T-cell (primary cell): ENCODE measurements at regions not wholly inside any gene's neighbourhood (a gene's known extent, or its start where the extent isn't known, plus 50 kb on each side); places are given as distances from the start of the nearest gene placed in this dataset.

Experiments used
- ATAC-seq, 4 experiments: fragments of 200-7000 bp in 3 of 4; fragments of 150-1000 bp in 1 of 4; cut with Tn5 transposase; replicated peaks in 1 of 4; 1 replicate in 3 of 4; 2 replicates in 1 of 4; pipeline ENCODE4 v1.10.0; 2021; ENCODE audit warnings: moderate library complexity in 3 of 4, mild to moderate bottlenecking in 2 of 4, moderate number of reproducible peaks in 1 of 4
- CTCF ChIA-PET, 2 donors: fragments of 300-600 bp; sonication (Branson Sonifier 250); formaldehyde crosslinking; loops; one replicate each; lab custom pipeline; 2022; ENCODE audit warnings: antibody characterized with exemption in 2 of 2; lab: Charles Lee
- POLR2A ChIA-PET, 2 donors: fragments of 300-600 bp; sonication (Branson Sonifier 250); formaldehyde crosslinking; loops; one replicate each; lab custom pipeline; 2022; ENCODE audit warnings: antibody characterized with exemption in 2 of 2; lab: Charles Lee
- DNase-seq, 35 experiments: peaks; one replicate each; pipeline versions ENCODE4 v3.0.0 to v3.0.0-alpha.2; 2013 to 2023
- H3K27ac ChIP-seq: one replicate; pipeline ENCODE4 v1.5.1; 2013; ENCODE audit warnings: low read length
- H3K27me3 ChIP-seq, 2 experiments: replicated peaks in 1 of 2; 1 replicate in 1 of 2; 2 replicates in 1 of 2; pipeline versions ENCODE4 v1.6.1 to v1.7.0; 2013; ENCODE audit warnings: low read length in 1 of 2, mixed read lengths in 1 of 2; ENCODE audit not compliant: control insufficient read depth in 2 of 2, insufficient read depth in 2 of 2; ENCODE audit errors: extremely low read depth in 1 of 2
- H3K36me3 ChIP-seq, 2 donors: 1 replicate in 1 of 2; 2 replicates in 1 of 2; pipeline versions ENCODE4 v1.6.1 to v1.7.0; 2013; ENCODE audit warnings: low read length in 1 of 2; ENCODE audit not compliant: control insufficient read depth in 2 of 2, insufficient read depth in 1 of 2; ENCODE audit errors: extremely low read depth in 1 of 2
- H3K4me1 ChIP-seq, 2 experiments: 1 replicate in 1 of 2; 2 replicates in 1 of 2; pipeline versions ENCODE4 v1.6.1 to v1.7.0; 2013; ENCODE audit warnings: low read length in 2 of 2, mixed read lengths in 1 of 2; ENCODE audit not compliant: insufficient read depth in 2 of 2, control insufficient read depth in 1 of 2; ENCODE audit errors: extremely low read depth in 1 of 2
- H3K4me3 ChIP-seq, 2 donors: 1 replicate in 1 of 2; 2 replicates in 1 of 2; pipeline versions ENCODE4 v1.5.1 to v1.7.0; 2013; ENCODE audit warnings: mild to moderate bottlenecking in 2 of 2, low read length in 1 of 2, moderate library complexity in 1 of 2; ENCODE audit not compliant: control insufficient read depth in 1 of 2; ENCODE audit errors: extremely low read depth in 1 of 2
- H3K9me3 ChIP-seq: 2 replicates; pipeline ENCODE4 v1.7.0; 2013
- H3K27ac Mint-ChIP-seq, 2 donors: one replicate each; pipeline ENCODE4 v1.8.0; 2020 to 2021; ENCODE audit warnings: mild to moderate bottlenecking in 2 of 2, mixed read lengths in 2 of 2
- H3K27me3 Mint-ChIP-seq, 2 donors: one replicate each; pipeline ENCODE4 v1.8.0; 2021 to 2022; ENCODE audit warnings: mixed read lengths in 2 of 2
- H3K36me3 Mint-ChIP-seq: one replicate; pipeline ENCODE4 v1.8.0; 2021; ENCODE audit warnings: mixed read lengths
- H3K4me1 Mint-ChIP-seq, 3 donors: one replicate each; pipeline ENCODE4 v1.8.0; 2020 to 2022; ENCODE audit warnings: mixed read lengths in 3 of 3, mild to moderate bottlenecking in 1 of 3
- H3K4me3 Mint-ChIP-seq, 3 donors: one replicate each; pipeline ENCODE4 v1.8.0; 2020 to 2022; ENCODE audit warnings: mild to moderate bottlenecking in 3 of 3, mixed read lengths in 3 of 3, moderate library complexity in 3 of 3
- H3K9me3 Mint-ChIP-seq, 3 donors: one replicate each; pipeline ENCODE4 v1.8.0; 2020 to 2022; ENCODE audit warnings: mixed read lengths in 3 of 3
- WGBS: methylation state at CpG from one replicate; pipeline ENCODE4 v1.1.5; 2013; ENCODE audit warnings: missing lambda C conversion rate; ENCODE audit not compliant: insufficient coverage; 5-methylcytosine and 5-hydroxymethylcytosine counted together

DNA sequence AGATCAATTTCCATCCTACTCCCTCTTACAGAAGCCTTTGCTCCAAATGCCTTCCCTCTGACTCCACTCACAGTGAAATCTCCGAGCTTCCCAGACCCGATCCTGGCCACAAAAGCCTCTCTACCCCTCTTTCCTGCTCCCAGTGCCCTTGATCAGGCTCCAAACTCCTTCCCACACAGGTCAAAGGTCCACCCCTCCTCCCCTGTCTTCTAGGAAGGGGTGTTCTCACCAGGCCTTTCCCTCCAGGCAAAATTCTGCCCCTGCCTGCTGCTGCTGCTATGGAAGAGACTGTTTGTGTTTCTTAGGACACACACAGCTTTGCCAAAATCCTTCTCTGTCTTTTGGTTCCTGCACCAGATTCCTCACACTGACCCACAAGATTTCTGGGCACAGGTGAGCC lies 85.8 kb upstream of the ALDH1A1 start:
- Histone ChIP-seq H3K4me1 (no peaks in the 10 kb centered on the region), H3K27me3 (peaks cover 0 to 4% of the 10 kb centered on the region in 2 experiments), H3K9me3 (no peaks in the 10 kb centered on the region), H3K4me3 (no peak overlapping the region), H3K36me3 (no peaks in the 10 kb centered on the region), H3K27ac (no peak overlapping the region)
- POLR2A ChIA-PET: no interaction called here
- no peaks in the 10 kb centered on the region for H3K36me3 Mint-ChIP-seq
- H3K4me1 Mint-ChIP-seq: no peaks in the 10 kb centered on the region
- peaks cover 9 to 30% of the 10 kb centered on the region in 2 donors for H3K27me3 Mint-ChIP-seq
- CTCF ChIA-PET: no interaction called here
- H3K9me3 Mint-ChIP-seq: no peaks in the 10 kb centered on the region
- WGBS: 52% methylated on average over 2 of the region's 2 CpGs
- ATAC-seq: no peak
- DNase-seq: no peak
- no peak overlapping the region for H3K27ac Mint-ChIP-seq
- H3K4me3 Mint-ChIP-seq: no peak overlapping the region

DNA sequence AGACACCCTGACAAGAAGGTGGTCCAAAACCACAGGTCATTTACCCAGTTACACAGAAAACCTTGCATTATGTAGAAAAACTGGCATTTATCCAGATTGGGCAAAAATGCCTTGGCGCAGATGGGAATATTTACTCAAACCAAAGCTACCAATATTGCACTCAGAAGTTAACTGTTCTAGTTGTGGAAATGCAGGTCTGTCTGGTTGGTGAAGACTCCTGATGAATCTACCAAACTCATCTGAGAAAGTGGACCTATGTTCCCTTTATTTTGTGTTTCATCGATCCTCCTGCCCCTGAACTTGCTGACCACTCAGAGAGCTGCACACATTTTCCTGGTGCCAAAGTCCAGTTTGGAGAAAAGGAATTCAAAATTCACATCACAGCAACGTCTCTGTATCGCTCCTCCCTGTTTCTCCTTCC lies 85.2 kb upstream of the ALDH1A1 start:
- ATAC-seq (no peak), DNase-seq (no peak)
- Histone ChIP-seq H3K4me3 (no peak overlapping the region), H3K4me1 (no peaks in the 10 kb centered on the region), H3K27me3 (peaks cover 0 to 4% of the 10 kb centered on the region in 2 experiments), H3K36me3 (no peaks in the 10 kb centered on the region), H3K27ac (no peak overlapping the region), H3K9me3 (no peaks in the 10 kb centered on the region)
- H3K27me3 Mint-ChIP-seq: peaks cover 9 to 30% of the 10 kb centered on the region in 2 donors
- H3K4me3 Mint-ChIP-seq: no peak overlapping the region
- no peak overlapping the region for H3K27ac Mint-ChIP-seq
- POLR2A ChIA-PET: no interaction called here
- 81% methylated on average over 3 of the region's 4 CpGs for WGBS
- no peaks in the 10 kb centered on the region for H3K4me1 Mint-ChIP-seq
- H3K36me3 Mint-ChIP-seq: no peaks in the 10 kb centered on the region
- CTCF ChIA-PET: no interaction called here
- H3K9me3 Mint-ChIP-seq: no peaks in the 10 kb centered on the region

DNA sequence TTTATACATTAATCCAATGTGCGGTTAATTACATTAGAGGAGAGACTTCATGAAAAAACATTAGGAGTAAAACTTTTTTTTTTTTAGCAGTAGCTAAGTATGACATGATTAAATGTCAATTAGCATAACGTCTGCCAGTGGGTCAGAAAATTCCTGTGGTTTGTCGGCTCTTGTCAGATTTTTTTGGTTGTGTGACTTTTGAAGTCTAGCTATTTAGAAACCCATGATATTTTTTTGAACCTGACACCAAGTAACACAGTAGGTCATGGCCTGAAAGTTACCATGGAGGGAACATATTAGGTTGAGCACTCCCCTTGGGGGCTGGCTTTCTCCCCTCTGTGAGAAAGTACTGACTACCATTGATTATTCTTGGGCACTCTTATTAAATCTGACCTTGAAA lies 84.8 kb upstream of the ALDH1A1 start:
- Histone ChIP-seq H3K4me1 (no peaks in the 10 kb centered on the region), H3K4me3 (no peak overlapping the region), H3K27ac (no peak overlapping the region), H3K9me3 (no peaks in the 10 kb centered on the region), H3K36me3 (no peaks in the 10 kb centered on the region), H3K27me3 (peaks cover 0 to 4% of the 10 kb centered on the region in 2 experiments)
- Mint-ChIP-seq H3K27me3 (peaks cover 9 to 30% of the 10 kb centered on the region in 2 donors), H3K9me3 (no peaks in the 10 kb centered on the region), H3K36me3 (no peaks in the 10 kb centered on the region), H3K4me1 (no peaks in the 10 kb centered on the region), H3K27ac (no peak overlapping the region), H3K4me3 (no peak overlapping the region)
- DNase-seq: no peak
- ATAC-seq: no peak
- WGBS: no CpG with 5 or more reads among the region's 3 CpGs
- CTCF ChIA-PET: no interaction called here
- POLR2A ChIA-PET: no interaction called here

DNA sequence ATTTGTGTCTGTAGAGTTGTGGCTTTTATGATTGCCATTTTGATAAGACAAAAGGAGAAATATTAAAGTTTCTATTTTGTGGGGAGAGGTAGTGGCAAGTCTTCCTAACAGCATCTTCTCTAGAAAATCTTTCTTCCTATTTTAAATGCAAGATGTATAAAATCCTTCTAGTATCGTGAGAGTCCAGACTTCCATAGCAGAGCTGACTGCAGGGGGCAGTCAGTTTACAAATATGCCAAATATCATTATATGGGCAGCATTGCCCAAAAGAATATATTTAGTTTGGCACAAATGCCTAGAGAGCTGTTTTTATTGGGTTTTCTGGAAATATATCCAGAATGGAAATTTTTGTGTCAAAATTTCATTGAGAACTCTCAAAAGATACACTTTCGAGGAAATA lies 82.1 kb upstream of the ALDH1A1 start:
- Mint-ChIP-seq H3K27ac (no peak overlapping the region), H3K4me3 (no peak overlapping the region), H3K9me3 (no peaks in the 10 kb centered on the region), H3K36me3 (no peaks in the 10 kb centered on the region), H3K4me1 (no peaks in the 10 kb centered on the region), H3K27me3 (peaks cover 9 to 23% of the 10 kb centered on the region in 2 donors)
- ATAC-seq (no peak), DNase-seq (no peak)
- Histone ChIP-seq H3K27me3 (peaks cover 0 to 4% of the 10 kb centered on the region in 2 experiments), H3K4me1 (no peaks in the 10 kb centered on the region), H3K9me3 (no peaks in the 10 kb centered on the region), H3K27ac (no peak overlapping the region), H3K4me3 (no peak overlapping the region), H3K36me3 (no peaks in the 10 kb centered on the region)
- POLR2A ChIA-PET: no interaction called here
- CTCF ChIA-PET: no interaction called here
- WGBS: no CpG with 5 or more reads among the region's 2 CpGs

DNA sequence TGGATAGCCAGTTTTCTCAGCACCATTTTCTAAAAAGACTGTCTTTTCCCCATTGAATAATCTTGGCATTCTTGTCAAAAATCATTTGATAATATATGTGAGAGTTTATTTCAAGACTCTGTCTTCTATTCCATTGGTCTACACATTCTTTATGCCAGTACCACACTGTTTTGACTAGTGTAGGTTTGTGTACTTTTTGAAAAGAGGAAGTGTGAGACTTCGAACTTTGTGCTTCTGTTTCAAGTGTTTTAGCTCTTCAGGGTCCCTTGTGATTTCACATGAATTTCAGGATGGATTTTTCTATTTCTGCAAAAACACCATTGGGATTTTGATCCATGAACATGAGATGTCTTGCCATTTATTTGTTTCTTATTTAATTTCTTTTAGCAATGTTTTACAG lies 78.5 kb upstream of the ALDH1A1 start:
- H3K36me3 ChIP-seq: no peaks in the 10 kb centered on the region
- POLR2A ChIA-PET: no interaction called here
- H3K4me1 Mint-ChIP-seq: no peaks in the 10 kb centered on the region
- DNase-seq: no peak
- no peaks in the 10 kb centered on the region for H3K36me3 Mint-ChIP-seq
- H3K9me3 Mint-ChIP-seq: no peaks in the 10 kb centered on the region
- WGBS: no CpG with 5 or more reads among the region's 1 CpG
- H3K27ac Mint-ChIP-seq: no peak overlapping the region
- peaks cover 1 to 13% of the 10 kb centered on the region in 2 donors for H3K27me3 Mint-ChIP-seq
- no peak for ATAC-seq
- H3K9me3 ChIP-seq: no peaks in the 10 kb centered on the region
- H3K4me3 ChIP-seq: no peak overlapping the region
- no peaks in the 10 kb centered on the region for H3K4me1 ChIP-seq
- H3K27me3 ChIP-seq: no peaks in the 10 kb centered on the region
- CTCF ChIA-PET: no interaction called here
- H3K4me3 Mint-ChIP-seq: no peak overlapping the region
- no peak overlapping the region for H3K27ac ChIP-seq

DNA sequence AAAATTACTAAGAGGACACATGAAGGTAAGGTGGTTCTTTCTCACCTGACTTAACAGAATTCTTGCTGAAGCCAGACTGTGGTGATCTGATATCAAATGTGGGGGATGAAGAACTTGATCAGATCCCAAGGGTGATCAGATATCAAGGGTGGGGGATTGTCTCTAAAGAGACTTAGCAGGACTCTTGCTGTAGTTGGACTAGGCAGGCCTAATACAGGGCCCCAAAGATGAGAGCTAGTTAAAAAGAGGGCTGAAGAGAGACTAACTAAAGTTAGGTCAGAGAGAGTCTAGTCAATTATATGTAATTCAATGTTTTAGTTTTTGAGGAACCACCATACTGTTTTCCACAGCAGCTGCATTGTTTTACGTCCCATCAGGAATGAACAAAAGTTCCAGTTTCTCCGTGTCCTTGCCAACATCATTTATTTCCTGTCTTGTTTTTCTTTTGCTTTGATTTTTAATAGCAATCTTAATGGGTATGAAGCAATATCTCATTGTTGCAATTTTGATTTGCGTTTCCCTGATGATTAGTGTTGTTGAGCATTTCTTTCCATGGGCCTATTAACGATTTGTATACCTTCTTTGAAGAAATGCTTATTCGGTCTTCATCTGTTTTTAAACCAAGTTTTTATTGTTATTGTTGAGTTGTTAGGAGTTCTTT lies 77.6 kb upstream of the ALDH1A1 start:
- Histone ChIP-seq H3K4me1 (no peaks in the 10 kb centered on the region), H3K9me3 (no peaks in the 10 kb centered on the region), H3K27ac (no peak overlapping the region), H3K27me3 (no peaks in the 10 kb centered on the region), H3K4me3 (no peak overlapping the region), H3K36me3 (no peaks in the 10 kb centered on the region)
- peaks cover 1 to 9% of the 10 kb centered on the region in 2 donors for H3K27me3 Mint-ChIP-seq
- ATAC-seq: no peak
- CTCF ChIA-PET: no interaction called here
- WGBS: no CpG with 5 or more reads among the region's 5 CpGs
- no peak overlapping the region for H3K27ac Mint-ChIP-seq
- H3K36me3 Mint-ChIP-seq: no peaks in the 10 kb centered on the region
- POLR2A ChIA-PET: no interaction called here
- H3K4me1 Mint-ChIP-seq: no peaks in the 10 kb centered on the region
- no peak overlapping the region for H3K4me3 Mint-ChIP-seq
- H3K9me3 Mint-ChIP-seq: no peaks in the 10 kb centered on the region
- no peak for DNase-seq

DNA sequence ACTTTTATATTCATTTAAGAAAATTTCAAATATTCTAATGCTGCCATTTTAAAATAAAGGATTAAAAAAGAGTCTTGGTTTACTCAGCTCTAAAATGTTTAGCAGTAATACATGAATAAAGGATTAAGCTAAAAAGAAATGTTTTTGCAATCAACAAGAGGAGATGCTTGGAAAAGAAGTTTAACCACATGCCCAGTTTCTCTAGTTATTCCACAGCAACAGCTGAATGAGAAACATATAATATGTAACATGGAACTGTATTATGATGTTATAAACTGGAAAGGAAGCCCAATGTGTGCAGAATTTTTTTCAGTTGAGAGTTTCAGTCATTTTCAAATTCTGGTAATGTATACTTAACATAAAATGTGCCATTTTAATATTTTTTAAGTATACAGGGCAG lies 76.5 kb upstream of the ALDH1A1 start:
- Mint-ChIP-seq H3K27ac (no peak overlapping the region), H3K4me1 (no peaks in the 10 kb centered on the region), H3K36me3 (no peaks in the 10 kb centered on the region), H3K4me3 (no peak overlapping the region), H3K27me3 (peaks cover 1 to 3% of the 10 kb centered on the region in 2 donors), H3K9me3 (no peaks in the 10 kb centered on the region)
- no peaks in the 10 kb centered on the region for H3K9me3 ChIP-seq
- no peak overlapping the region for H3K4me3 ChIP-seq
- H3K27ac ChIP-seq: no peak overlapping the region
- POLR2A ChIA-PET: interaction anchor here in 1 of 2 donors (0.6 kb wide), 1 partner anchor 94 kb away, joined by 3 read pairs; no protein-coding TSS in a partner anchor
- DNase-seq: no peak
- no peaks in the 10 kb centered on the region for H3K27me3 ChIP-seq
- H3K4me1 ChIP-seq: no peaks in the 10 kb centered on the region
- H3K36me3 ChIP-seq: no peaks in the 10 kb centered on the region
- ATAC-seq: no peak
- CTCF ChIA-PET: no interaction called here
